GM12878 (cell line): ENCODE measurements at regions not wholly inside any gene's neighbourhood (a gene's known extent, or its start where the extent isn't known, plus 50 kb on each side); places are given as distances from the start of the nearest gene placed in this dataset.

Experiments
- ATAC-seq: fragments of 200-7000 bp; cut with Tn5 transposase; 3 replicates; pipeline ENCODE4 v1.9.1; 2020; ENCODE audit warnings: mild to moderate bottlenecking, moderate library complexity
- BruUV-seq: library from RNA; stranded (reverse); fragments of 400-500 nt; replicated peaks from 2 replicates; lab custom pipeline; 2021; lab: Mats Ljungman, UMichigan
- CTCF ChIA-PET: fragments of 300-600 bp; sonication (Branson Sonifier 250); formaldehyde crosslinking; extraction: SDS; loops from one replicate; lab custom pipeline; 2021; ENCODE audit warnings: inconsistent platforms; lab: Yijun Ruan, JAX
- POLR2A ChIA-PET: fragments of 350-600 bp; formaldehyde crosslinking; extraction: SDS; loops from one replicate; lab custom pipeline; 2021; ENCODE audit warnings: inconsistent platforms; lab: Charles Lee
- RAD21 ChIA-PET: fragments of 300-600 bp; sonication (Branson Sonifier 250); formaldehyde crosslinking; loops from one replicate; lab custom pipeline; 2023; ENCODE audit warnings: antibody characterized with exemption; ENCODE audit not compliant: unreplicated experiment; lab: Charles Lee
- SMC1A ChIA-PET: fragments of 300-600 bp; sonication (Branson Sonifier 250); formaldehyde crosslinking; loops from one replicate; lab custom pipeline; 2023; ENCODE audit not compliant: unreplicated experiment, uncharacterized antibody; lab: Charles Lee
- DNase-seq: peaks from one replicate; pipeline ENCODE4 v3.0.0-alpha.2; 2011; ENCODE audit warnings: low read depth, low spot score
- FAIRE-seq: peaks from 3 replicates; lab custom pipeline; 2011; peaks lifted over from hg19 to GRCh38; lab: Jason Lieb, UNC
- H2AFZ ChIP-seq: 2 replicates; pipeline ENCODE4 v1.6.0; 2011; ENCODE audit warnings: low read depth, low read length, control low read depth; ENCODE audit not compliant: control insufficient read depth
- H3K27ac ChIP-seq: 2 replicates; pipeline ENCODE4 v1.5.1; 2011; ENCODE audit warnings: control low read depth; ENCODE audit not compliant: control insufficient read depth, insufficient read depth
- H3K27me3 ChIP-seq, 2 experiments: replicated peaks in 1 of 2; 2 replicates each; pipeline versions ENCODE4 v1.6.0 to v1.6.1; 2011; ENCODE audit warnings: low read length in 1 of 2; ENCODE audit not compliant: control insufficient read depth in 2 of 2, insufficient read depth in 2 of 2
- H3K36me3 ChIP-seq, 2 experiments: 2 replicates each; pipeline ENCODE4 v1.5.1; 2011; ENCODE audit warnings: low read length in 1 of 2; ENCODE audit not compliant: control insufficient read depth in 2 of 2, insufficient read depth in 2 of 2
- H3K4me1 ChIP-seq: 2 replicates; pipeline ENCODE4 v1.6.1; 2011; ENCODE audit warnings: mild to moderate bottlenecking, low read length, moderate library complexity, mixed read lengths; ENCODE audit not compliant: control insufficient read depth, insufficient read depth
- H3K4me2 ChIP-seq: 2 replicates; pipeline ENCODE4 v1.6.0; 2011; ENCODE audit warnings: control low read depth; ENCODE audit not compliant: control insufficient read depth, insufficient read depth
- H3K4me3 ChIP-seq: fragments of 200-600 bp; sonication (generic); 2 replicates; pipeline ENCODE4 v1.5.1; 2016
- H3K79me2 ChIP-seq: 2 replicates; pipeline ENCODE4 v1.6.0; 2011; ENCODE audit warnings: low read length; ENCODE audit not compliant: control insufficient read depth, insufficient read depth
- H3K9ac ChIP-seq: 2 replicates; pipeline ENCODE4 v1.8.0; 2011; ENCODE audit warnings: low read length, control low read depth, mixed read lengths; ENCODE audit not compliant: control insufficient read depth, insufficient read depth
- H3K9me3 ChIP-seq: replicated peaks from 3 replicates; pipeline ENCODE4 v1.5.1; 2011; ENCODE audit warnings: mild to moderate bottlenecking, low read length; ENCODE audit not compliant: control insufficient read depth, insufficient read depth
- H4K20me1 ChIP-seq: 2 replicates; pipeline ENCODE4 v1.6.0; 2011; ENCODE audit not compliant: control insufficient read depth, insufficient read depth
- BHLHE40 ChIP-seq, 2 experiments: fragments of 450-650 bp in 1 of 2; IDR thresholded peaks; 2 replicates each; pipeline ENCODE4 v1.6.1; 2011 to 2017; ENCODE audit warnings: low read depth in 2 of 2, borderline replicate concordance in 1 of 2, improper control_type of control experiment in 1 of 2, low read length in 1 of 2, mild to moderate bottlenecking in 1 of 2
- BMI1 ChIP-seq: fragments of 450-650 bp; IDR thresholded peaks from 2 replicates; pipeline ENCODE4 v1.6.1; 2016; ENCODE audit warnings: mild to moderate bottlenecking, moderate library complexity, borderline replicate concordance
- IRF4 ChIP-seq: IDR thresholded peaks from 2 replicates; pipeline ENCODE4 v1.6.1; 2011; ENCODE audit warnings: low read depth, low read length
- POLR2AphosphoS2 ChIP-seq: IDR thresholded peaks from 2 replicates; pipeline ENCODE4 v1.6.1; 2011; ENCODE audit warnings: low read depth, mild to moderate bottlenecking, low read length, improper control_type of control experiment, moderate library complexity
- RAD51 ChIP-seq: fragments of 450-650 bp; IDR thresholded peaks from 2 replicates; pipeline ENCODE4 v1.6.1; 2016; ENCODE audit warnings: moderate library complexity, mild to moderate bottlenecking, inconsistent platforms
- SPI1 ChIP-seq: IDR thresholded peaks from 2 replicates; pipeline ENCODE4 v1.6.1; 2011; ENCODE audit warnings: low read depth, mild to moderate bottlenecking, low read length, moderate library complexity, borderline replicate concordance; ENCODE audit not compliant: insufficient read depth
- STAT3 ChIP-seq: IDR thresholded peaks from 2 replicates; pipeline ENCODE4 v1.6.1; 2011; ENCODE audit warnings: low read depth, low read length, improper control_type of control experiment
- SUPT20H ChIP-seq: IDR thresholded peaks from 2 replicates; pipeline ENCODE4 v1.6.1; 2011; ENCODE audit warnings: low read depth, mild to moderate bottlenecking, low read length, moderate library complexity, borderline replicate concordance; ENCODE audit not compliant: control insufficient read depth
- ZNF24 ChIP-seq: fragments of 450-650 bp; IDR thresholded peaks from 2 replicates; pipeline ENCODE4 v1.6.1; 2017; ENCODE audit warnings: antibody characterized with exemption, mild to moderate bottlenecking
- in situ Hi-C: fragments of 300-500 bp; cut with MboI; formaldehyde crosslinking; loops from 9 replicates; pipeline ENCODE4 v1.14.3; 2018; ENCODE audit warnings: mixed read lengths
- intact Hi-C: fragments of 100-400 bp; cut with micrococcal nuclease; formaldehyde crosslinking; loops from one replicate; pipeline ENCODE4 v1.14.2; 2022; ENCODE audit not compliant: unreplicated experiment
- TF ChIP-seq, protein P1 (sequence below): fragments of 450-650 bp; formaldehyde crosslinking; IDR thresholded peaks from 2 replicates; pipeline ENCODE4 v1.4.0; 2020; ENCODE audit warnings: mild to moderate bottlenecking, moderate library complexity

DNA sequence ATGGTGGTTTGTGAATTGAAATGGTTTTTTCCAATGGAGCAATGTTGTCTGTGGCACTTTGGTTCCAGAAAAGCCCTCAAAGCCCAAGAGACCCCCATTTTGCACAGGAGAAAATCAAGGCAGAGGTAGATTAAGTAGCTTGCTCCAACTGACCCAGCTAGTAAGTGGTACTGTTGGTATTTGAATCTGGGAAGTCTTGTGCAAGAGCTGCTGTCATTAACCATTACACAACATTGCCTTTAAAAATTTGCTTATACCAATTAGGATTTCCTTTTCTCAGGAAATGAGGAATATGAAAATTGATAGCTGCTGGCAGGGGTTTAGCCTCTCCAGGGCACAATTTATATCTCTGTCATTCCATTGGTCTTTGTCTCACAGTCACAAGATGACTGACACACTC, 102.4 kb upstream of the UBE3A start:
- ChIA-PET SMC1A (no interaction called here), CTCF (no interaction called here), RAD21 (no interaction called here), POLR2A (no interaction called here)
- Histone ChIP-seq H3K4me3 (no peak overlapping the region), H3K4me1 (no peaks in the 10 kb centered on the region), H4K20me1 (no peaks in the 10 kb centered on the region), H3K36me3 (no peaks in the 10 kb centered on the region), H3K27me3 (no peaks in the 10 kb centered on the region), H3K4me2 (no peak overlapping the region), H2AFZ (no peak overlapping the region), H3K9ac (no peak overlapping the region), H3K9me3 (no peaks in the 10 kb centered on the region), H3K27ac (no peak overlapping the region), H3K79me2 (no peaks in the 10 kb centered on the region)
- no peak for DNase-seq
- in situ Hi-C loops (no loop called here), intact Hi-C loops (no loop called here)
- no TSS peak for BruUV-seq
- no peak for FAIRE-seq
- no peak for ATAC-seq
- TF ChIP-seq SUPT20H: no peak
- TF ChIP-seq, protein P1, sequence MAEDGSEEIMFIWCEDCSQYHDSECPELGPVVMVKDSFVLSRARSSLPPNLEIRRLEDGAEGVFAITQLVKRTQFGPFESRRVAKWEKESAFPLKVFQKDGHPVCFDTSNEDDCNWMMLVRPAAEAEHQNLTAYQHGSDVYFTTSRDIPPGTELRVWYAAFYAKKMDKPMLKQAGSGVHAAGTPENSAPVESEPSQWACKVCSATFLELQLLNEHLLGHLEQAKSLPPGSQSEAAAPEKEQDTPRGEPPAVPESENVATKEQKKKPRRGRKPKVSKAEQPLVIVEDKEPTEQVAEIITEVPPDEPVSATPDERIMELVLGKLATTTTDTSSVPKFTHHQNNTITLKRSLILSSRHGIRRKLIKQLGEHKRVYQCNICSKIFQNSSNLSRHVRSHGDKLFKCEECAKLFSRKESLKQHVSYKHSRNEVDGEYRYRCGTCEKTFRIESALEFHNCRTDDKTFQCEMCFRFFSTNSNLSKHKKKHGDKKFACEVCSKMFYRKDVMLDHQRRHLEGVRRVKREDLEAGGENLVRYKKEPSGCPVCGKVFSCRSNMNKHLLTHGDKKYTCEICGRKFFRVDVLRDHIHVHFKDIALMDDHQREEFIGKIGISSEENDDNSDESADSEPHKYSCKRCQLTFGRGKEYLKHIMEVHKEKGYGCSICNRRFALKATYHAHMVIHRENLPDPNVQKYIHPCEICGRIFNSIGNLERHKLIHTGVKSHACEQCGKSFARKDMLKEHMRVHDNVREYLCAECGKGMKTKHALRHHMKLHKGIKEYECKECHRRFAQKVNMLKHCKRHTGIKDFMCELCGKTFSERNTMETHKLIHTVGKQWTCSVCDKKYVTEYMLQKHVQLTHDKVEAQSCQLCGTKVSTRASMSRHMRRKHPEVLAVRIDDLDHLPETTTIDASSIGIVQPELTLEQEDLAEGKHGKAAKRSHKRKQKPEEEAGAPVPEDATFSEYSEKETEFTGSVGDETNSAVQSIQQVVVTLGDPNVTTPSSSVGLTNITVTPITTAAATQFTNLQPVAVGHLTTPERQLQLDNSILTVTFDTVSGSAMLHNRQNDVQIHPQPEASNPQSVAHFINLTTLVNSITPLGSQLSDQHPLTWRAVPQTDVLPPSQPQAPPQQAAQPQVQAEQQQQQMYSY: no peak
- no peak for TF ChIP-seq BMI1
- TF ChIP-seq RAD51: no peak
- TF ChIP-seq POLR2AphosphoS2: no peak
- no peak for TF ChIP-seq BHLHE40 (IDR thresholded peaks at IDR 0.05; ENCODE audit: borderline replicate concordance in 1 of 2, low read depth in 2 of 2, low read length in 1 of 2)
- TF ChIP-seq SPI1: no peak
- TF ChIP-seq IRF4: no peak
- no peak for TF ChIP-seq STAT3
- no peak for TF ChIP-seq ZNF24
